ES-I3 (cell line): ENCODE measurements at regions not wholly inside any gene's neighbourhood (a gene's known extent, or its start where the extent isn't known, plus 50 kb on each side); places are given as distances from the start of the nearest gene placed in this dataset.

Experiments used
- H3K36me3 ChIP-seq: 2 replicates; pipeline ENCODE4 v1.6.1; 2013; ENCODE audit warnings: mild to moderate bottlenecking, low read length, control low read depth, moderate library complexity; ENCODE audit not compliant: insufficient read depth
- H3K4me1 ChIP-seq: 2 replicates; pipeline ENCODE4 v1.6.1; 2013; ENCODE audit warnings: mild to moderate bottlenecking, control low read depth, low read length; ENCODE audit not compliant: insufficient read depth
- H3K9ac ChIP-seq: 2 replicates; pipeline ENCODE4 v1.6.1; 2013; ENCODE audit warnings: low read depth, mild to moderate bottlenecking, low read length, moderate library complexity
- H3K9me3 ChIP-seq: 2 replicates; pipeline ENCODE4 v1.6.1; 2013; ENCODE audit warnings: mild to moderate bottlenecking, low read length, moderate library complexity; ENCODE audit not compliant: control insufficient read depth, insufficient read depth

GRCh38 chr13:22120646-22121045 lies 449.8 kb downstream of the FGF9 start:
- Histone ChIP-seq H3K9me3 (no peaks in the 10 kb centered on the region), H3K4me1 (no peaks in the 10 kb centered on the region), H3K9ac (no peak overlapping the region), H3K36me3 (no peaks in the 10 kb centered on the region; the same call in 1 of the 2 replicates)

GRCh38 chr13:22121146-22121739 lies 450.4 kb downstream of the FGF9 start:
- Histone ChIP-seq H3K36me3 (no peaks in the 10 kb centered on the region; the same call in 1 of the 2 replicates), H3K9me3 (no peaks in the 10 kb centered on the region), H3K9ac (no peak overlapping the region), H3K4me1 (no peaks in the 10 kb centered on the region)

- Histone ChIP-seq H3K4me1 (no peaks in the 10 kb centered on the region), H3K36me3 (no peaks in the 10 kb centered on the region; the same call in 1 of the 2 replicates), H3K9me3 (no peaks in the 10 kb centered on the region)
Measured at GRCh38 chr13:22126433-22127021, 455.7 kb downstream of the FGF9 start.

GRCh38 chr13:22127277-22128164 lies 456.6 kb downstream of the FGF9 start:
- Histone ChIP-seq H3K9ac (no peak overlapping the region), H3K9me3 (no peaks in the 10 kb centered on the region), H3K36me3 (no peaks in the 10 kb centered on the region; the same call in 1 of the 2 replicates), H3K4me1 (no peaks in the 10 kb centered on the region)

More at GRCh38 chr13:22126433-22127021, 455.7 kb downstream of the FGF9 start:
- no peak overlapping the region for H3K9ac ChIP-seq

- no peaks in the 10 kb centered on the region for H3K4me1 ChIP-seq
- H3K9ac ChIP-seq = no peak overlapping the region
- H3K9me3 ChIP-seq = no peaks in the 10 kb centered on the region
- no peaks in the 10 kb centered on the region; the same call in 1 of the 2 replicates for H3K36me3 ChIP-seq
Measured at GRCh38 chr13:22128441-22129408, 457.9 kb downstream of the FGF9 start.

GRCh38 chr13:22130254-22130653 lies 459.4 kb downstream of the FGF9 start:
- H3K36me3 ChIP-seq = no peaks in the 10 kb centered on the region; the same call in 1 of the 2 replicates
- no peaks in the 10 kb centered on the region for H3K4me1 ChIP-seq
- no peaks in the 10 kb centered on the region for H3K9me3 ChIP-seq
- no peak overlapping the region for H3K9ac ChIP-seq

GRCh38 chr13:22134261-22134660 lies 463.4 kb downstream of the FGF9 start:
- Histone ChIP-seq H3K9me3 (no peaks in the 10 kb centered on the region), H3K36me3 (no peaks in the 10 kb centered on the region), H3K9ac (no peak overlapping the region), H3K4me1 (no peaks in the 10 kb centered on the region)

GRCh38 chr13:22135446-22135845 lies 464.6 kb downstream of the FGF9 start:
- H3K9me3 ChIP-seq = no peaks in the 10 kb centered on the region
- H3K36me3 ChIP-seq = no peaks in the 10 kb centered on the region
- no peaks in the 10 kb centered on the region for H3K4me1 ChIP-seq
- H3K9ac ChIP-seq = no peak overlapping the region

GRCh38 chr13:22137361-22138050 lies 466.6 kb downstream of the FGF9 start:
- Histone ChIP-seq H3K4me1 (no peaks in the 10 kb centered on the region), H3K36me3 (no peaks in the 10 kb centered on the region)

GRCh38 chr13:22138947-22139346 lies 468.1 kb downstream of the FGF9 start:
- no peaks in the 10 kb centered on the region for H3K4me1 ChIP-seq
- H3K9ac ChIP-seq = no peak overlapping the region
- no peaks in the 10 kb centered on the region for H3K36me3 ChIP-seq
- no peaks in the 10 kb centered on the region for H3K9me3 ChIP-seq

More at GRCh38 chr13:22137361-22138050, 466.6 kb downstream of the FGF9 start:
- H3K9me3 ChIP-seq = no peaks in the 10 kb centered on the region
- H3K9ac ChIP-seq = no peak overlapping the region

- H3K4me1 ChIP-seq = no peaks in the 10 kb centered on the region
- no peaks in the 10 kb centered on the region for H3K9me3 ChIP-seq
- no peaks in the 10 kb centered on the region for H3K36me3 ChIP-seq
- H3K9ac ChIP-seq = no peak overlapping the region
Measured at GRCh38 chr13:22141716-22142115, 470.8 kb downstream of the FGF9 start.

GRCh38 chr13:22143671-22144070 lies 472.8 kb downstream of the FGF9 start:
- Histone ChIP-seq H3K9ac (no peak overlapping the region), H3K9me3 (no peaks in the 10 kb centered on the region), H3K4me1 (no peaks in the 10 kb centered on the region), H3K36me3 (no peaks in the 10 kb centered on the region)

GRCh38 chr13:22144806-22145205 lies 473.9 kb downstream of the FGF9 start:
- Histone ChIP-seq H3K9me3 (no peaks in the 10 kb centered on the region), H3K9ac (no peak overlapping the region), H3K4me1 (no peaks in the 10 kb centered on the region), H3K36me3 (no peaks in the 10 kb centered on the region)
